ENCODE measurements at regions not wholly inside any gene's neighbourhood (a gene's known extent, or its start where the extent isn't known, plus 50 kb on each side); places are given as distances from the start of the nearest gene placed in this dataset.
"Not testable (repeated sequence)": the region's sequence is repeated elsewhere in the genome, so short reads cannot be mapped to it uniquely, and the experiment has no call there.

DNA sequence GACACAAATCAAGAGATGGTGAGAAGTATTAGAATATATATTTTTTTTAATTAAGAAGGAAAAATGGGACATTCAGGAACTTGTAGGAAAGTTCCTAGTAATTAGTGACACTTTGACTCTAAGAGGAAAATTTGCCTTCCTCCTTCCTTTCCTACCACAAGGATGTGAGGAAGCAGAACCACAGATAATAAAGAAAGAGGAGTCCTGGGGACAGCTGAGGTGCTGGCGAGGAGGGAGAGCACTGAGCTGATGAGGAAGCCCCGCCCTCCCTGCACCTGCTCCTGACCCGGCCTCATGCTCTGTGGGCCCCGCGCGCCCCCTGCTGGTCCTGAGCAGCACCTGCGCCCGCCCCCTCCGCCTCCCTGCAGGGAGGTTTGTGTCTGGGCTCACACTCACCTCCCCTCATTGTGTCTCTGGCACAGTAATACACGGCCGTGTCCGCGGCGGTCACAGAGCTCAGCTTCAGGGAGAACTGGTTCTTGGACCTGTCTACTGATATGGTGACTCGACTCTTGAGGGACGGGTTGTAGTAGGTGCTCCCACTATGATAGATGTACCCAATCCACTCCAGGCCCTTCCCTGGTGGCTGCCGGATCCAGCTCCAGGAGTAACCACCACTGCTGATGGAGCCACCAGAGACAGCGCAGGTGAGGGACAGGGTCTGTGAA is 822.6 kb downstream of the TMEM121 start:
- DNase-seq (ENCODE audit: low spot score), result not testable (repeated sequence)

DNA sequence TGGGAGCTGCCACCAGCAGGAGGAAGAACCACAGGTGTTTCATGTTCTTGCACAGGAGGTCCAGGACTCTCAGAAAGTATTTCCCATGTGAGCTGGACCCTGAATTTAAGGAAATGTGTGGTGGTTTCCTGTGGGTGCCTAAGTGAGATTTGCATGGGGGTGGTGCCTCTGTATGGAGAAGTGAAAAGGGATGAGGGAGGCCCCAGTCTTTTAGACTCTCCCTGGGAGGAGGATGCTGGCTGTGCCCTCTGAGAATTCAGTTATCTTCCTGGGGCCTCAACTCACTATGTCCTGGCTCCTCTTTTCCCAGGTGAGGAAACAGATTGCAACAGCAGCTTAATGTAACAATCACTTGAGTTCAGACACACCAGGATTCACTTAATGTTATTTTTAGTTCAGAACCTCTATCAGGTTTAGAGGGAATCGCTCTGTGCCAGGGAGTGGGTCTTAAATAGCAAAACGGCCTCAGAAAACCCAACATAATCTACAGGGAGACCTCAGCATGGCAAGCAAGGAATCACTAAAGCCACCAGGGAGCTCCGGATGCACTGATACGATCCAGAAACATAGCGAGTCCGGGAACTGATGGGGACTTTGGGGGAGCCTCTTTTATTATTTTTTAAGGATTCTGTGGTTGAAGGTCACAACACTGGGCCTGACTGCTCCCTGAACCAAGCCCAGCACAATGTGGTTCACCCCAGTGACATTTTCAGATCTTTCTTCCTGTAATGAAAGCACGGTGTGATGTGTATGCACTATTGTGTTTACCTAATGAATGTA is 823.5 kb downstream of the TMEM121 start:
- not testable (repeated sequence) for DNase-seq (ENCODE audit: low spot score)

DNA sequence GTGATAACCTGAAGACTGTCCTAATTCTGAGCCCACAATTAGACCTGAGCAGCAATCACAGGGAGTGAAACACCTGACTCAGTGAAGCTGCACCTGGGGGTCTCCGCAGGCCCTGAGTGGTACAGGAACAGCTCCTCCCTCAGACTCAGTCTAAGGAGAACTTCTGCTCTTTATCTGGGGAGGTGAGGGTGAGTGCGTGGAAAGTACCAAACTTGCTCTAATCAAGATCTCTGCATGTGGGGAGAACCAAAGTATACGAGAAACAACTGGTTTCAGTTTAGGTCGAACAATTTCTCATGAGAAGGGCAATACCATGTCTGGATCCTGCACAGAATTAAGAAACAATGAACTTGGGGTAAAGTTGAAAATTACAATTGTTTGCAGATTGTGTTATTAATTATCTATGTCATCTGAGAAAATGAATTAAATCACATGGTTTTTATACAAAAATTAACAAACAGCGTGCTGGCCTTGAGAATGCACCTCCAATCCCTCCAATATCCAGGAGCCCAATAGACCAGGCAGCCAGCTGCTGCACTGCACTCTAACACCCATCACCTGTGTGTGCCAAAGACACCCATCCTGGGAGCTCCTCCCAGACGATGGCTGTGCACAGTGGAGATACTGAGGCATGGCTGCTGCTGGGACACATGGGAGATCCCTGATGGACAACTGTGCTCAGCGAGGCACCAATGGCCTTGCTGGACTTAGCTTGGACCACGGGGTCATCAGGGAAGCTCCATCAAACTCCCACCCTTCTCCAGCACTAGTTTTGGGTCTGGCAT is 828.8 kb downstream of the TMEM121 start:
- DNase-seq (ENCODE audit: low spot score), result not testable (repeated sequence)

DNA sequence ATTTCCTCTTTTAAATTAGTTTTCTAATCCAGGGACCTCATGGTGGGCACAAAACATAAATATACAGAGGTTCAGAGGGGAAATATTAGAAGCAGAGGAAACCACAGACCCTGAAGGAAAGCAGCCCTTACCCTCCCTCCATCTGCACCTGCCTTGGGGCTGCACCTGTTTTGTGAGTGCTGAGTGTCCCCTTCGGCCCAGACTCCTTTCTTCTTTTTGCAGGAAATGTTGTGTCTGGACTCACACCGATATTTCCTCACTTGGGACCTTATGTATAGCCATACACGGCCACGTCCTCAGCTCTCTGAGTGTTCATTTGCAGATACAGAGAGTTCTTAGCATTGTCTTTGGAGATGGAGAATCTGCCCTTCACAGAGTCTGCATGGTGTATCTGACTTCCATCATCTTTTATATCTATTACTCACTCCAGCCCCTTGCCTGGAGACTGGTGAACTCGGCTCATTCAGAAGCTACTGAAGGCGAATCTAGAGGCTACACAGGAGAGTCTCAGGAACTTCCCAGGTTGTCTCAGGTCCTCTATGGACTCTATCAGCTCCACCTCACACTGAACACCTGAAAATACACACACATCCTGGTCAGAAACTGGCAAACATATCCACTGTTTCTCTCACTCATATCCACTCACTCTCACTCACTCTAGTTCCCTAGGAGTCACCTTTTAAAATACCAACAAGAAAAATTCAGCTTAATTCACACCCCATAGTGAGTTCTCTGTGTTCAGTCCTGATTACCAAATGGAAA is 829.7 kb downstream of the TMEM121 start:
- not testable (repeated sequence) for DNase-seq (ENCODE audit: low spot score)

DNA sequence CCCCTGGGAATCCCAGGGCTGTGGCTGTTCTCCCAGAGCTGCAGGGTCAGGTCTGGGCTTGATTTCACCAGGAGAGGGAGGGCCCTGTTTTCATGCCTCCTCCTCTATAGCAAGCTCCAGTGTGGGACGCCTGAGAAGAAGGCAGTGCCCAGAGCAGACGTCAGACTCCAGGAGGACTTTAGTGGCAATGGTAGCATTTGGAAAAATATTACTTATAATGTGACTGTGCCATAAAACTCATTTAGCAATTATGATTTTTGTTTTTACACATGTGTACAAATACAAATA is 830.2 kb downstream of the TMEM121 start:
- not testable (repeated sequence) for DNase-seq (ENCODE audit: low spot score)

DNA sequence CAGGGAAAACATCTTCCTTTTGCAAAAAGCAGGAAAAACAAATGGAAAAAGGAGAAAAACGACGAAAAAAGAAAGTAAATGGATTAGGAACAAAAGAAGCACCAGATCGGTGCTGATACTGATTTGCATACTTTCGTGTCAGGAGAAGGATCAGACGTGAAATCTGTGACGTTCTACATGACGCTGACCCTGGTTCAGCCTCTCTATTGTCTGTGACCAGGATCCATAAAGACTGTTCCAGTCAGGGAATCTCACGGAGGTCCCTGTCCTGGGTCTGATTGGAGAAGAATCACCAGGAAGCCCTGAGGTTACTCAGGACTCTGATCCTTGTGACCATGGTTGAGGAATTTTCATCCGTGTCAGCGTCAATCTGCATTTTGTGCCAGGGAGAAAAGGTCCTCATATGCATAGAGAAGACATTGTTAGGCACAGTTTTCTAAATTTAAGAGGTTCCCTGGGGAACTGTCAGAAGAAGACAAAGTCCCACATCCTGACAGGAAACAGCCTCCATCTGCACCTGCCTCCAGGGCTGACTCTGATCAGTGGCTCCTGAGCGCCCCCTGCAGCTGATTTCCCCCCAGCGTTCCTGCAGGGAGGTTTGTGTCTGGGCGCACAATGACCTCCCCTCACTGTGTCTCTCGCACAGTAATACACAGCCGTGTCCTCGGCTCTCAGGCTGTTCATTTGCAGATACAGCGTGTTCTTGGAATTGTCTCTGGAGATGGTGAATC is 832.9 kb downstream of the TMEM121 start:
- DNase-seq (ENCODE audit: low spot score), result not testable (repeated sequence)

DNA sequence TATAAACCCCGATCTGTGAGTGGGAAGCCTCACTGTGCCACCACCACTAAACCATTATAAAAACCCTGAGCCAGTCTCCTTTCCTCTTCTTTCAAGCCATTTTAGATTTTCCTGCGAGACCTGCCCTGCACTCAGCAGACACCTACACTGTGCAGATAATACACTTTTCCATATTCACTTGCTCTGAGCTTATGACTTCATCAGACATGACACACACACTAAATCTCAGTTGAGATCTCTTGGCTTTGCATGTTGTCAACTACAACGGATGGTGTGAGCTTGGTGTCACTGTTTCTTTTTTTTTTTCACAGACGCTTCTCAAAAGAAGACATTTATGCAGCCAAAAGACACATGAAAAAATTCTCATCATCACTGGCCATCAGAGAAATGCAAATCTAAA is 839.0 kb downstream of the TMEM121 start:
- not testable (repeated sequence) for DNase-seq (ENCODE audit: low spot score)

DNA sequence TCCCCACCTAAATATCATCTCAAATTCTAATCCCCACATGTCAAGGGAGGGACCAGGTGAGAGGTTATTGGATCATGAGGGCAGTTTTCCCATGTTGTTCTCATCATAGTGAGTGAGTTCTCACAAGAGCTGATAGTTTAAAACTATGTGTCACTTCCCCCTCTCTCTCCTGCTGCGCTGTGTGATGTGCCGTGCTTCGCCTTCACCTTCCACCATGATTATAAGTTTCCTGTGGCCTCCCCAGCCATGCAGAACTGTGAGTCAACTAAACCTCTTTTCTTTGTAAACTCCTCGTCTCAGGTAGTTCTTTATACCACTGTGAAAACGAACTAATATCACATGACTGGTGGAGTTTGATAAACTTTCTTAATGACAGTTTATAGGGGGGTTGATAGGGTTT is 839.5 kb downstream of the TMEM121 start:
- DNase-seq (ENCODE audit: low spot score), result not testable (repeated sequence)

DNA sequence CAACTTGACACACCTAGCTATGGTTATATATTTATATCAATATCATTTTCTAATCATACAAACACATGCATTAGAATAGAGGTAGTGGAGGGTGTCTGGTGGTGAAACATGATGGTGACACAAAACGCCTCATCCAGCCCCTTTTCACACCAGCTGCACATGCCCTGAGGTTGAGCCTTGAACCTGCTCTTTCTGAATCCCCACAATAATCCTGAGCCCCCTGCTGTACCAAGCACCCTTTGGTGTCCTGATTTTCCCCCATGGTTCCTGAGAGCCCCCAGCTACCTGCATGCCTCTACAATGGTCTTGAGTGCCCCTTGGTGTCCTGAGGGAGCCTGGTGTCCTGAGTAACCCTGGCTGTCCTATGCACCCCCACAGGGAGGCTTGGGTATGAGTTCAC is 840.6 kb downstream of the TMEM121 start:
- DNase-seq (ENCODE audit: low spot score), result not testable (repeated sequence)

DNA sequence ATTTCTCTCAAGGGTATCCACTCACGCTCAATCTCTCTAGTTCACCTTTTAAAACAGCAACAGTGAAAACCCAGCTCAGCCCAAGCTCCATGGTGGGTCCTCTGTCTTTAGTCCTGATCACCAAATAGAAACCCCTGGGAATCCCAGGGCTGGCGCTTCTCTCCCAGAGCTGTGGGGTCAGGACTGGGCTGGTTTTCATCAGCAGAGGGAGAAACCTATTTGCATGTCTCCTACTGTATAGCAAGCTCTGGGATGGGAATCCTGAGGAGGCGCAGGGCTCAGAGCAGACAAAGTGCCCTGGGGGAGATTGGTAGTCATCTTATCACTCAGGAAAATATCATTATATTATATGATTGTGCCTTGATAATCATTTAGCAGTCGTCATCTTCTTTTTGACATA is 843.1 kb downstream of the TMEM121 start:
- DNase-seq (ENCODE audit: low spot score), result not testable (repeated sequence)

DNA sequence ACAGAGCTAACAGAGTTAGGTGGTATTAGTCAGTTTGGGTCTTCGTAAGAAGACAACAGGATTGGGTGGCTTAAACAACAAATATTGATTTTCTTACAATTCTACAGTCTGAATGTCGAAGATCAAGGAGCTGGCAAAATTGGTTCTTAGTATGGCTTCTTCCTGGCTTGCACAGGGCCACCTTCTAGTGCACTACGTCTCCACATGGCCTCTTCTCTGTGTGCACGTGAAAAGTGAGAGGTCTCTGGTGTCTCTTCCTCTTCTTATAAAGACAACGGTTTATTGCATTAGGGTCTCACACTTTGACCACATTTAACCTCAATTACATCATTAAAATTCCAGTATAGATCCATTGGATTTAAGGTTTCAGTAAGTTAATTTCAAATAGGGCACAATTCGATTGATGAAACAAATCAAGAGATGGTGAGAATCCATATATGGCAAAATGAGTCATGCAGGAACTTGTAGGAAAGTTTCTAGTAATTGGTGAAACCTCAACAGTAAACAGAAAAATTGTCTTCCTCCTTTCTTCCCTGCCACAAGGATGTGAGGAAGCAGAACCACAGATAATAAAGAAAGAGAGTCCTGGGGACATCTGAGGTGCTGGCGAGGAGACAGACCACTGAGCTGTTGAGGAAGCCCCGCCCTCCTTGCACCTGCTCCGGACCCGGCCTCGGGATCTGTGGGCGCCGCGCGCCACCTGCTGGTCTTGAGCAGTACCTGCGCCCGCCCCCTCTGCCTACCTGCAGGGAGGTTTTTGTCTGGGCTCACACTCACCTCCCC is 846.7 kb downstream of the TMEM121 start:
- peak; percentile 77 for DNase-seq (ENCODE audit: low spot score)

DNA sequence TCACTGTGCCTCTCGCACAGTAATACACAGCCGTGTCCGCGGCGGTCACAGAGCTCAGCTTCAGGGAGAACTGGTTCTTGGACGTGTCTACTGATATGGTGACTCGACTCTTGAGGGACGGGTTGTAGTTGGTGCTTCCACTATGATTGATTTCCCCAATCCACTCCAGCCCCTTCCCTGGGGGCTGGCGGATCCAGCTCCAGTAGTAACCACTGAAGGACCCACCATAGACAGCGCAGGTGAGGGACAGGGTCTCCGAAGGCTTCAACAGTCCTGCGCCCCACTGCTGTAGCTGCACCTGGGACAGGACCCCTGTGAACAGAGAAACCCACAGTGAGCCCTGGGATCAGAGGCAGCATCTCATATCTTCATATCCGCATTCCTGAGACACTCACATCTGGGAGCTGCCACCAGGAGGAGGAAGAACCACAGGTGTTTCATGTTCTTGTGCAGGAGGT is 847.3 kb downstream of the TMEM121 start:
- not testable (repeated sequence) for DNase-seq (ENCODE audit: low spot score)

DNA sequence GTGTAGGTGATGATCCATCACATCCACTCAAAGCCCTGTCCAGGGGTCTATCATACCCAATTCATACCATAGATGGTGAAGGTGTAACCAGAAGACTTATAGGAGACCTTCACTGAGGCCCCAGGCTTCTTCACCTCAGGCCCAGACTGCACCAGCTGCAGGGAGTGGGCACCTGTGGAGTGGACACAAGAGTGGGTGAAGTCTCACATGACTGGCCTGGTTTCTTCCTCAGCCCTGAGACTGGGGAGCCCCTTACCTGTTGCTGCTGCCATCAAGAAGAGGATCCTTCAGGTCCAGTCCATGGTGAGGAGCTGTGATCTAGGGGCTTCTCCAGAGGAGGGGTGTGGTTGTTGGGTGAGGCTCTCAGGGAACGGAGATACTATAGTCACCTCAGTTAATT is 851.0 kb downstream of the TMEM121 start:
- DNase-seq (ENCODE audit: low spot score), result no peak

DNA sequence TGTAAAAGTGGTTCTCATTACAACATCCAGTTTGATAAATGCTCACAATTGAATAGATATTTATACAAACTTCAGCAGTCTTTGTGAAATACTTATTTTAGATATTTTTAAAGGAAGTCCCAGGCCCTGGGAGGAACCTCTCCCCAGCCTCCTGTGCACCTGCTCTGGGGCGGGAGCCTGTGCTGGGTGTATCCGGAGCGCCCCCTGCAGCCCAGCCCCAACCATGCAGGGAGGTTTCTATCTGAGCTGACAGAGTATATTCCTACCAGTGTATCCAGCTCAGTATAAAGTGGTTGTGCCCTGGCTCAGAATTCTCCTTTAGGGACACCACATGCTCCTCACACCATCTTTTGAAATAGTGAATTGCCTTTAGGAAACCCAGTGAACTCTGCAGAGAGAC is 851.8 kb downstream of the TMEM121 start:
- DNase-seq (ENCODE audit: low spot score), result no peak

DNA sequence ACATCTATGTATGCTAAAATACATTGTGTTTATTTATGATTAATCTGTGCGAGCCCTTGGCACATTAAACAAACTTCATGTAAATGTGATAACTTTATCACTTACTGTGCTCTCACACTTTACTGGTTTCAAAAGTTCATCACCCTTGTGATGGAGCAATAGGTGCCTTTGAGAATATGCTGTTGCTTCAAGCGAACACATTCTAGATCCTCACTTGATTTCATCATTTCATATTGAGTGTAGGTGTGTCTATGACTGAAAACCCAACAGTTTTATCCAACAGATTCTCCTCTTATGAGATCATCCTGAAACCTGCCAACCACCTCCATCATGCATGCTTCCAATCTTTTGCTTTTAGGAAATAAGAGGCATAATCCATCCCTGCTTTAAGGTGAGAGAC is 854.4 kb downstream of the TMEM121 start:
- DNase-seq (ENCODE audit: low spot score), result no peak

DNA sequence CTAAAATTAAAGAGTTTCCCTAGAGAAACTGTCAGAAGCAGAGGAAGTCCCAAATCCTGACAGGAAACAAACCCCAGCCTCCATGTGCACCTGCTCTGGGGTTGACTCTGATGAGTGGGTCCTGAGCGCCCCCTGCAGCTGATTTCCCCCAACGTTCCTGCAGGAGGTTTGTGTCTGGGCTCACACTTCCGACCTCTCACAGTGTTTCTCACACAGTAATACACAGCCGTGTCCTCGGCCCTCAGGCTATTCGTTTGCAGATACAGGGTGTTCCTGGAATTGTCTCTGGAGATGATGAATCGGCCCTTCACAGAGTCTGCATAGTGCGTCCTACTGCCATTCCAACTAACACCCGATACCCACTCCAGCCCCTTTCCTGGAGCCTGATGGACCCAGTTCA is 862.8 kb downstream of the TMEM121 start:
- DNase-seq (ENCODE audit: low spot score), result not testable (repeated sequence)

DNA sequence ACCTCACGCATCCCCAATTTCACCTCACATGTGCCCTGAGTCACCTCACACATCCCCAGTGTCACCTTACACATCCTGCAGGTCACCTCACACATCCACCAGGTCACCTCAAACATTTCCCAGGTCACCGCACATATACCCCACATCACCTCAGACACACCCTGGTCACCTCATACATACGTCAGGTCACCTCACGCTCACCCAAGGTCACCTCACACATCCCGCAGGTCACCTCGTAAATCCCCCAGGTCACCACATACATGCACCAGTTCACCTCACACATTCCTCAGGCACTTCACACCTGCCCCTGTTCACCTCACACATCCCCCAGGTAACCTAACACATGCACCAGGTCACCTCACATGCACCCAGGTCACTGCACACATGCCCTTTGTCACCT is 864.0 kb downstream of the TMEM121 start:
- DNase-seq (ENCODE audit: low spot score), result no peak

DNA sequence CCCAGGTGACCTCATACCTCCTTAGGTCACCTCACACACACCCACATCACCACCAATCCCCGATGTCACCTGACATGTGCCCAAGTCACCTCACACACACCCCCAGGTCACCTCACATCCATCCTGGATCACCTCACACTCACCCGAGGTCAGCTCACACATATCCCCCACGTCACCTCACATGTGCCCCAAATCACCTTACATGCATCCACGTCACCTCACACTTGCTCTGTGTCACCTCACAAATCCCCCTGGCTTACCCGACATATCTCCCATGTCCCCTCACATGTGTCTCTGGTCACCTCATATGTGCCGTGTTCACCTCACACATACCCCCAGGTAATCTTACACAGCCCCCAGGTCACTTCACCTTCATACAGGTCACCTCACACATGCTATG is 864.6 kb downstream of the TMEM121 start:
- no peak for DNase-seq (ENCODE audit: low spot score)

DNA sequence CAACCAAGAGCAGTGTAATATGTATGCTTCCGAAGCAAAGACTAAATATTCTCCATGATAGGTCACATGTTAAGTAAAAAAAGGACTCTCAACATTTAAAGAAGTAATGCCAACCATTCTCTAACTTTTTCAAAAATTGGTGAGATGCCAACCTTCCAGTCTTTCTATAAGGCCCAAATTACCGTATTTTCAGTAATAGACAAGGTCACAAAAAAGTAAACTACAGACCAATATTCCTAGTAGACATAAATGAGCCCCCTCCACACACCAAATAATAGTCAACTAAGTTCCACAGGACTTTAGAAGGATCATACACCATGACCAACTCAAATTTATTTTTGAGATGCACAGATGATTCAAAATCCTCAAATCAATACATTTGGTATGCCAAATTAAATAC is 867.4 kb downstream of the TMEM121 start:
- no peak for DNase-seq (ENCODE audit: low spot score)

DNA sequence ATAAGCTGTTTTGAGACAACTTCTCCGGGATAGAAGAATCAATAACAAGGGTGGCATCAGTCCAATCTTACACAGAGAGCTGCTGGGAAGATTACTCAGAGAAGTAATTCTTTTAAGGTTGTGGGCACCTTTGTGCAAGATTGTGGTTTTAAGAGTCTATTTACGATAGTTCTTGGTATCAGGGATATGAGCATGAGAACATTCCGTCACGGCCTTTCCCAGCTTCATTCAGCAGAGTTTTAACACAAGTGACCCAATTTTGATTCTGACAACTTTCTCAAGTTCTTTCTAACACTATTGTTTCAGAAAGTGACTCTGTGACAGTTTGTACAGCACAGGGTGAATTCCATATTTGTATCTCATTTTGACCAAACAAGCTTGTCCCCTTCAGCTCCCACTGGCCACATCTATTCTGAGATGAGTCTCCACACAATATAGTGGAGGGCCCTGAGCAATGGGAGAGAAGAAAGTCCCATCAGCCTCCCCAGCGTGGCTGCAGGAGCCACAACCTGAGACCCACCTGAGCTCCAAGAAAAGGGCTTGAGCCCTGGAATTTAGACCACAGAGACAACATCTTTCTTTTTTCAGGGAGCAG is 869.2 kb downstream of the TMEM121 start:
- DNase-seq (ENCODE audit: low spot score), result no peak
